ENCODE measurements at regions not wholly inside any gene's neighbourhood (a gene's known extent, or its start where the extent isn't known, plus 50 kb on each side); places are given as distances from the start of the nearest gene placed in this dataset.
"Not testable (repeated sequence)": the region's sequence is repeated elsewhere in the genome, so short reads cannot be mapped to it uniquely, and the experiment has no call there.

GRCh38 chr6:15953152-15953880 lies 175.6 kb upstream of the MYLIP start:
- DNase-seq, result no peak

- DNase-seq, result no peak
These were observed 176.4 kb upstream of the MYLIP start for GRCh38 chr6:15952231-15953151.

- DNase-seq, result no peak
These were observed 177.8 kb upstream of the MYLIP start for GRCh38 chr6:15950962-15951569.

DNA sequence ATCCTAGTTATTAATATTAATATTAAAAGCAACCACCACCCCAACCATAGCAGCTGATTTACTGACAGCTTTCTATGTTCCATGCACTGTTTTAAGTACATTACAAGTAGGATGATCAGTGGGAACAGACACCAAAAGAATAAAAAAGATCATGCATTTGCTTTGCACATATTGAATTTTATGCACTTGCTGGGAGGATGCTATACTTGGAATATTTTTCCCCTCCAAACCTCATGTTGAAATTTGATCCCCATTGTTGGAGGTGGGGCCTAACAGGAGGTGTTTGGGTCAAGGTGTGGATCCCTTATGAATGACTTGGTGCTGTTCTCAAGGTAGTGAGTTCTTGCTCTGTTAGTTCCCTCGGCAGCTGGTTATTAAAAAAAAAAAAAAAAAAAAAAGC lies 178.9 kb upstream of the MYLIP start:
- DNase-seq, result no peak

- DNase-seq, result no peak
These were observed 179.7 kb upstream of the MYLIP start for GRCh38 chr6:15948930-15949900.

GRCh38 chr6:15947923-15948322 lies 181.0 kb upstream of the MYLIP start:
- no peak for DNase-seq

DNA sequence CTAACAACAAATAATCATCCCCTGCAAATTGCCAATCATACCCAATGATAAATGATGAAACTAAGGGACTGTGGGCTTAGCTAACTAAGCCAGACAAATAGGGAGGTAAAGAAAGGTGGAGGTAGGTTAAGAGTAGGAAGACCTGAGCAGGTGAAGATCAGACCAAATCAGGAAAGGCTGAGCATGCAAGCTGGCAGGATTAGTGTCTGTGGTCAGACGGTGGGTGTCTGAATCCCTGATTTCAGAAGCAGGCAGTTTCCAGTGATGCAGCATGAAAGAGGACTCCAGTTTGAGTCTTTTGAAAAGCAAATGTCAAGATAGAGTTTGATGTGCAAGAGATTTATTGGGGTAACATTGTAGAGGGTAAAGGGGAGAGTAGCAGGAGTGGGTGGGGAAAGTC lies 181.4 kb upstream of the MYLIP start:
- no peak for DNase-seq

DNA sequence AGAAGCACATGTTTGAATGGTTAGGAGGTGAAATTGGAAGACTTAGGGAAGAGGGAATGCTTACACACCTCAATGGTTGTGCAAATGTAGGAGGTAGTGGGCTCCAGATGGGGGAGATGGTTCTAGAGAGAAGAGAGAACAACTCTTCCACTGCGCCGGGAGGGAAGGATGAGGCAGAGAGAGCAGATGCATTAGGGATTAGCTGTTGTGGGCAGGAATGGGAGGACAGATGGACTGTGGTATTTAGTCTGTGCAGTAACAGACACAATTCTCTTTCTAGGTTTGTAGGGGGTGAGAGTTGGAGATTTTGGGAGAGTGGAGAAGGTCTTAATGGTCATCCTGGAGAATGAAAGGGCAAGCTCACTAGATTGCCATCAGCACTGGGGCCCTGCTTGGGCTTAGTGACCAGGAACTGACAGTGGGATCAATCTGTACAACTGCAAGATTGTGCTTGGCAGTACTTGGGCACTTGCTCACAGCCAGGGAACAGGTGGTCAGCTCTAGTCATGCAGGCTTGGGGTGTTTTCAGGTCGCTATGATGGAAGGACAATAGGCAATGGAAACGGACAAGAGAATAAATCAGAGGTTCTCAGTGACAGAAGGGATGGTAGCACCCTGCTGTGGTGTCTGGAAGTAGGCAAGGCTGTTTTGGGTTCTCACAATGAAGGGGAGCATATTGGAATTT lies 182.0 kb upstream of the MYLIP start:
- DNase-seq, result no peak

GRCh38 chr6:15945593-15946159 lies 183.2 kb upstream of the MYLIP start:
- no peak for DNase-seq

DNA sequence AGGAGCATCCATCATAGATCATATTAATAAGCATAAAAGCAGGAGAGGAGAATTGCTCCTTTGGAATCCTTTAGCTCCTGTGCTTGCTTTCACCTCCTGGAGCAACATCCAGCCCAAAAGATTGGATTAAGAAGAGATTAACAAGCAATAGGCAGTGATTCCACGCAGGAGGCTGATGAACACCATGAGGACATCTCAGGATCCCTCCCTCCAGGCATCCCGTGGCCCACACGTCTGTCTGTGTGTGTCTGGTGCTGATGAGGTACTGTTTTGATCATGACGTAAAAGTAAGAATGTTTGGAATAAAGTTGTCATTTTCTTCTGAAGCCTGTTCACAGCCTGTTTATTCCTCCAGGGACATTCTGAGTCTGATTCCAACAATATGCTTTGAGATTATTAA lies 185.5 kb upstream of the MYLIP start:
- DNase-seq, result no peak

DNA sequence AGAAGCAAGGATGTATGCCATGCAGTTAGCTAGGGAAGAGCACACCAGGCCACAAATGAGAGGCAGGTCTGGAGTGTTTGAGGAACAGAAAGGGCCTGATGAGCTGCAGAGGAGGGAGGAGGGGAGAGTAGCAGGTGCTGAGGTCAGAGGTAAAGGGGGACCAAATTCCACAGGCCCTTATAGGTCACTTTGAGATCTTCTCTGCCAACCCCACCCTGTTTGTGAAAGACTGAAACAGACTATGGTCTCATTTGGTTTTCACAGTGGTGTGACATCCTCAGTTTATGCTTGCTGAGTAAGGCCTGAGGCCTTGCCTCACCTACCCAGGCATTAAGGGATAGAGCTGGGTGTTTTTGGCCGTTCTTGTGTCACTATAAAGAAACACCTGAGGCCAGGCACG lies 187.7 kb upstream of the MYLIP start:
- DNase-seq, result no peak

GRCh38 chr6:15938107-15938506 lies 190.8 kb upstream of the MYLIP start:
- no peak for DNase-seq

DNA sequence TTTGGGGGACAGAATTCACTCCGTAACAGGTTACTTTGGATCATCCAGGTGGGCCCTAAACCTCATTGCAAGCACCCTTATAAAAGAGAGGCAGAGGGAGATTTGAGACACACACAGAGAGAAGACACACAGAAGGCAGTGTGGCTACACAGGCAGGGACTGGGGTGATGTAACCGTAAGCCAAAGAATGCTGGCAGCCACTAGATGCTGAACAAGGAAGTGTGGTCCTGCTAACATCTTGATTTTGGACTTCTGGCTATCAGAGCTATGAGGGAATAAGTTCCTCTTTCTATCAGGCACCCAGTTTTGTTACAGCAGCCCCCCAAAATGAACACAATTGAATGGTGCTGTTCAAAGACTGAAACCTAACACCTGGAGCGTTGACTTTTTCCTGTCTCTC lies 191.3 kb upstream of the MYLIP start:
- peak in 1 of 2 donors; percentile 9 for DNase-seq

DNA sequence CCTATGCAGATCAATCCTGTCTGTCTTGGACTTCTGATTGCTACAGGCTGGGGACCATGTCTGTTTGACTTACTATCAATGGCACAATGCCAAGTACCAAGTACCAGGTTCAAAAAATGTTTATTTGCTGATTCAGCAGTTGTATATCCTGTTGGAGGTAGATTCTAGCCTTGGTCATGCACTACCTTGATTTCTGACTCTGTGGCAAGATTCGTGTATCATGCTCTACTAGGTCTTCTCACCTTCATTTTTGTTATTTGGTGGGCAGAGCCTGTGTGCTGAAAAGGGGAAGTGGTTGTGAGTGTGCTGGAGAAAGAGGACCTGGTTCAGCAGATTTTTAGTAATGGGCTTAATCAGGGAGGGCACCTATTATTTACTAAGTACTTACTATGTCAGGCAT lies 192.4 kb upstream of the MYLIP start:
- peak in 1 of 2 donors; percentile 17 for DNase-seq

GRCh38 chr6:15935661-15936060 lies 193.2 kb upstream of the MYLIP start:
- DNase-seq, result peak in 1 of 2 donors; percentile 28

- not testable (repeated sequence) for DNase-seq
These were observed 197.2 kb upstream of the MYLIP start for GRCh38 chr6:15931697-15932096.

GRCh38 chr6:15930207-15930606 lies 198.7 kb upstream of the MYLIP start:
- DNase-seq, result no peak

GRCh38 chr6:15929685-15930084 lies 199.2 kb upstream of the MYLIP start:
- DNase-seq, result peak; percentile 65 to 88

- DNase-seq, result no peak
These were observed 201.2 kb upstream of the MYLIP start for GRCh38 chr6:15927531-15928225.

- no peak for DNase-seq
These were observed 202.6 kb upstream of the MYLIP start for GRCh38 chr6:15926256-15926655.

DNA sequence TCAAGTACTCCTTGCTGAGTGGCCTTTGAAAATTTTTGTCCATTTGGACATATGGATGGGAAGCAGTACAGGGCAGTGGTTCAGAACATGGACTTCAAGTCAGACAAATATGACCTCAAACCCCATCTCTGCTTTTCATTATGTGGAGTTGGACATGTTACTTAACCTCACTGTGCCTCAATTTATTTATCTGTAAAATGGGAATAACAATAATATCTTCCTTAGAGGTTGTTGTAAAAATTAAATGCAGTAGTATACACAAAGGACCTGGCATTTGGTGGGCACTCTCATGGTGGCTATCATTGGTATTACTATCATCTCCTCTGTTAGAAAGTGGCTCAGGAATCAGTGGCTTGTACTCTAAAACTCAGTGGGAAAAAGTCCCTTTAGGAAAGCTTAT lies 204.0 kb upstream of the MYLIP start:
- no peak for DNase-seq

Measured in inflammatory macrophage (primary cell).